T follicular helper cell (primary cell): ENCODE measurements at regions not wholly inside any gene's neighbourhood (a gene's known extent, or its start where the extent isn't known, plus 50 kb on each side); places are given as distances from the start of the nearest gene placed in this dataset.
"Not testable (repeated sequence)": the region's sequence is repeated elsewhere in the genome, so short reads cannot be mapped to it uniquely, and the experiment has no call there.

ENCODE experiments used
- DNase-seq: peaks from one replicate; pipeline ENCODE4 v3.0.0-alpha.2; 2020; ENCODE audit warnings: low read depth

DNA sequence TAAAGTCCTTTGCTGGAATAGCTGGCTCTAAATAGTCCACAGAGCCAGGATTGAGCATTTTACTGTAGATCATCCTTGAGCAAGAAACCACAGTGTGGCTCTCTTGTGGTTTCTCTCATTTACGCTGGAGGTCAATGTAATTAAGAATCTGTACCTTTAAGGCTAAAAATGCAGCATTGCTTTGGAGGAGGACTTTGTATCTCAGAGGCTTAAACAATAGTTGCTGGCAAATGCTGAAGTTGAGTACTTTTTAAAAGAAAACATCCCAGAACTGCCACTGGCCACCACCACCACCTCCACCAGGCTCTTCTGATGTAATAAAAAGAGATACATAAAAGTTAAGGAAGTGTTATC is 177.3 kb upstream of the ADAMTSL1 start:
- DNase-seq = no peak

DNA sequence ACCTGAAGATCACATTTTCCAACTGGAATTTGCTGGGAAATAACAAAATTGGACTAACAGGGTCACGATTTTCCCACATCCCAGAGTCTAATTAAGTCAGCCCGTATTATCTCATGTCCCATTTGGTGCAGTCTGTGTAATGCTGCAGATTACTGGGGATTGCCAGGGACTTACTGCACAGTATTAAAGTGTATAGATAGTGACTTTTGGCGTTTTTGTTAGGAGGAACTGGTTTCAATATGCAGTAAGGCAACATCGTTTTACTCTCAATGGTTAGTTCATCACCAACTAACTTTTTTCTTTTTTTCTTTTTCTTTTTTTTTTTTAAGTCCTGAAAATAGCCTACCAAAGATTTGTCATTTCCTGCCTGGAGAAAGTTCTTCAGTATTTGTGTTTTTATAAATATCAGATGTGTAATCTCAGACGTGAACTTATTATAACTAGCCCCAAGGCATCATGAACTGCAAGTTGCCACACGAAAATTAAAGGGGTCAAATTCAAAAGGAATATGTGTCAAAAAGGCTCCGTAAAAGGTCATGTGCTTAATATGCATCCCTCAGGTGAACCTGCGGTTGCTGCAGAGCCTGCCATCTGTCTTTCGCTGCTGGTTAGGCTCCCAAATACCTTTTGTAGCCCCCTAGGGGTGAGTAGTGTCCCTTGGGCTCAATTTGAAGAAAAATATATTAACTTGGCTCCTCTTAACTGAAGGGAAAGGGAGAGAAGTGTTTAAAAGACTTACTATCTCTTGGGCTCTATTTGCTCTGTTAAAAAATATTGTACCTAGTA is 176.7 kb upstream of the ADAMTSL1 start:
- DNase-seq = no peak

DNA sequence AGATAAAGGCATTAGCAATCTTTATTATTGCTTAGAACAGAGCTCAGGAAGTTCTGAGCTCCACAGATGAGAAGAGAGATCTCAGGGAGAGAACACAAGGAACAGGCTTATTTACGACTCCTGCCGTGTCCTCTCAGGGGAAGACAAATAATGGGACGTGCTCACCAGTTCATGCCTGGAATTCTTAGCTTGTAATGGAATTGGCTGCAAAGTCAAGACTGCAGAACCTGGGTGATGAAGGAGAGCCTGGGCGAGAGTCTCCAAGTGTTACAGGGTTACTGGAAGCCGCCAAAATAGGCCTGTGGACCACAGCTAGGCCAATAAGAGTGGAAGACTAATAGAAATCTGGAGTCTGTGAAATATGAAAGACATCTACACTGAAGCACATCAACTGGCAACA is 174.5 kb upstream of the ADAMTSL1 start:
- DNase-seq = no peak

DNA sequence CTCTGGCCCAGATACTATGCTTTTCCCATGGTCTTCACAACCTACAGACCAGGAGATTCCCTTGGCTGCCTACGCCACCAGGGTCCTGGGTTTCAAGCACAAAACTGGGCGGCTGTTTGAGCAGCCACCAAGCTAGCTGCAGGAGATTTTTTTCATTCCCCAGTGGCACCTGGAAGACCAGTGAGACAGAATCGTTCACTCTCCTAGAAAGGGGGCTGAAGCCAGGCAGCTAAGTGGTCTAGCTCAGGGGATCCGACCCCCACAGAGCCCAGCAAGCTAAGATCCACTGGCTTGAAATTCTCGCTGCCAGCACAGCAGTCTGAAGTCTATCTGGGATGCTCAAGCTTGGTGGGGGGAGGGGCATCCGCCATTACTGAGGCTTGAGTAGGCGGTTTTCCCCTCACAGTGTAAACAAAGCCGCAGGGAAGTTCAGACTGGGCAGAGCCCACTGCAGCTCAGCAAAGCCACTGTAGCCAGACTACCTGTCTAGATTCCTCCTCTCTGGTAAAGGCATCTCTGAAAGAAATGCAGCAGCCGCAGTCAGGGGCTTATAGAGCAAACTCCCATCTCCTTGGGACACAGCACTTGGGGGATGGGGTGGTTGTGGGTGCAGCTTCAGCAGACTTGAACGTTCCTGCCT is 168.7 kb upstream of the ADAMTSL1 start:
- DNase-seq = not testable (repeated sequence)

DNA sequence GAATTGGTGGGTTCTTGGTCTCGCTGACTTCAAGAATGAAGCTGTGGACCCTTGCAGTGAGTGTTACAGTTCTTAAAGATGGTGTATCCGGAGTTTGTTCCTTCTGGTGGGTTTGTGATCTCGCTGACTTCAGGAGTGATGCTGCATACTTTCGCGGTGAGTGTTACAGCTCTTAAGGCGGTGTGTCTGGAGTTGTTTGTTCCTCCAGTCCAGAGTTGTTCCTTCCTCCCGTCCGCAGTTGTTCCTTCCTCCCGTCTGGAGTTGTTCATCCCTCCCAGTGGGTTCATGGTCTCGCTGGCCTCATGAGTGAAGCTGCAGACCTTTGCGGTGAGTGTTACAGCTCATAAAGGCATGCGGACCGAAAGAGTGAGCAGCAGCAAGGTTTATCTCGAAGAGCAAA is 159.6 kb upstream of the ADAMTSL1 start:
- no peak for DNase-seq

DNA sequence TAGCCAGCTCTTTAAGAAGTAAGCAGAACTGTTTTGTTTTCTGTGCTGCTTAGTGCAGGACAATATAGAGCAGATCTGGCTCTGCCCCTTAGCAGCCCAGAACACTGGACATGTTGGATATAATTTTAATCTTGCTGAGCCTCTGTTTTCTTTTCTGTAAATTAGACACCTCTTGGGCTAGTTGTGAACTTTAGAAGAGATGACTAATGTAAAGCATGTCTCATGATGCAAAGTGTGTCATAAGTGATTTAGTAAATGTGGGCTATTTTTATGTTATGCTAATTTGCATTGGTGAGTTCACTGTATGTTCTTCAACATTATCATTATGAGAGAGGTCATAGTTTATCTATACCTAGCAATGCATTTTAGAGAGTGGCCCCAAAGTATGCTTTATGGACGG is 156.1 kb upstream of the ADAMTSL1 start:
- DNase-seq = no peak

DNA sequence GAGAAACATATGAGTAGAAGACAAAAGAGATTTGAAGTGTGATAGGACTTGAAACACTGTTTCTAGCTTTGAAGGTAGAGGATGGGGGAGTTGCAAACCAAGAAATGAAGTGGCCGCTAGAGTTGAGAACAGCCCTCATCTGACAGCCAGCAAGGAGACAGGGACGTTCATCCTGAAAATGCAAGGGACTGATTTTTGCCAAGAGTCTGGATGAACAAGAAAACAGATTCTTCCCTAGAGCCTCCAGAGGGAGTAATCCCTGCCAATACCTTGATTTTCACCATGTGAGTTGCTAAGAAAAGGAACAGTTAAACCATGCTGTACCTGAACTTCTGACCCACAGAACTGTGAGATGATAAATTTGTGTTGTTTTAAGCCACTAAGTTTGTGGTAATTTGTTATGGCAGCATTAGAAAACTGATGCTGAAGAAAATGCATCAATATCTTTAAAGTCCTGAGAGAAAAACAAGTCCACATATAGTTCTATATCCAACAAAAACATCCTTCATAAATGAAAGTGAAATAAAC is 154.0 kb upstream of the ADAMTSL1 start:
- DNase-seq = no peak

DNA sequence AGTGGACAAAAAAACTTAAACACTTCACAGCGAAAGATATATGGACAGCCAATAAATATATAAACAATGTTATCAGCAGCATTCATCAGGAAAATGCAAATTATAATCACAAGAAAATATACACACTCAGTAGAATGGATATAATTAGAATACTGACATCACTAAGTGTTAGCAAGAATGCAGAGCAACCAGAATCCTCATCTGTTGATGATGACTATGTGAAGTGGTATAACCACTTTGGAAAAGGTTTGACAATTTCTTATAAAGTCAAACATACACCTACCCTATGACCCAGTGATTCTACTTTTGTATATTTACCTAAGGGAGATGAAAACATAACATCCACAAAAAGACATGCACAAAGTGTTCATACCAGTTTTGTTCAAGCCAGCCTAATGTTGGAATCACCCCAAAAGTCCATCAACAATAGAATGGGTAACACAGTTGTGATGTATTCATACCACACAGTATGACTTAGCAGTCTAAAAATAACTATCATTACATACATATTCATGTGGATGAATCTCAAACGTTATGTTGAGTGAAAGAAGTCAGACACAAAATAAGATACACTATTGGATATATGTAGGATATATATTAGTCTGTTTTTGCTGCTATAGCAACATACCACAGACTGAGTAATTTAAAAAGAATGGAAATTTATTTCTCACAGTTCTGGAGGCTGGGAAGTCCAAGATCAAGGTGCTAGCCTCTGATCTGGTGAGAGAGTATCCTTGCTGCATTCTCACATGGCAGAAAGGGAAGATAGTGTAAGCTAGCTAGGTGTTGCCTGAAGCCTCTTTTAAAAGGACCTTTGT is 148.8 kb upstream of the ADAMTSL1 start:
- DNase-seq = no peak

DNA sequence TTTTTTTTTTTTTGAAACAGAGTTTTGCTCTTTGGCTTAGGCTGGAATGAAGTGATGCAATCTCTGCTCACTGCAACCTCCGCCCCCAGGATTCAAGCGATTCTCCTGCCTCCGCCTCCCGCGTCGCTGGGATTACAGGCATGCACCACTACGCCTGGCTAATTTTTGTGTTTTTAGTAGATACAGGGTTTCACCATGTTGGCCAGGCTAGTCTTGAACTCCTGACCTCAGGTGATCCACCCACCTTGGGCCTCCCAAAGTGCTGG is 148.3 kb upstream of the ADAMTSL1 start:
- not testable (repeated sequence) for DNase-seq

DNA sequence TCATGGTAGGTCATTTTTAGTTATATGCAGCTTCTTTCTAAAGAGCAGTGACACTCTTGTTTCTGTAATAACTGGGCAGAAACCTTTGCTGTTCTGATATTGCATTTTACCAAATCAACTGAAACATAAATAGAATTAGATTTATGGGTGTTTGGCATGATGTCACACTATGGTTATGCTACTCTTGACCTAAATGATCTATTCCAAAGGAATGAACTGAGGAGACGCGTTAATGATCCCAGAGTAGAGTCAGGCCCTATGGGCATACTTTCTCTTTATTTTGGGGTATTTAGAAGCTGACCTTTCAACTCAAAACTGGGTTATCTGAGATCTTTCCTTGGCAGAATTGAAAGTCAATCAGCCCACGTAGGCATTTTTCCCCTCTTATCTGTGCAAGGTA is 146.8 kb upstream of the ADAMTSL1 start:
- DNase-seq = no peak

DNA sequence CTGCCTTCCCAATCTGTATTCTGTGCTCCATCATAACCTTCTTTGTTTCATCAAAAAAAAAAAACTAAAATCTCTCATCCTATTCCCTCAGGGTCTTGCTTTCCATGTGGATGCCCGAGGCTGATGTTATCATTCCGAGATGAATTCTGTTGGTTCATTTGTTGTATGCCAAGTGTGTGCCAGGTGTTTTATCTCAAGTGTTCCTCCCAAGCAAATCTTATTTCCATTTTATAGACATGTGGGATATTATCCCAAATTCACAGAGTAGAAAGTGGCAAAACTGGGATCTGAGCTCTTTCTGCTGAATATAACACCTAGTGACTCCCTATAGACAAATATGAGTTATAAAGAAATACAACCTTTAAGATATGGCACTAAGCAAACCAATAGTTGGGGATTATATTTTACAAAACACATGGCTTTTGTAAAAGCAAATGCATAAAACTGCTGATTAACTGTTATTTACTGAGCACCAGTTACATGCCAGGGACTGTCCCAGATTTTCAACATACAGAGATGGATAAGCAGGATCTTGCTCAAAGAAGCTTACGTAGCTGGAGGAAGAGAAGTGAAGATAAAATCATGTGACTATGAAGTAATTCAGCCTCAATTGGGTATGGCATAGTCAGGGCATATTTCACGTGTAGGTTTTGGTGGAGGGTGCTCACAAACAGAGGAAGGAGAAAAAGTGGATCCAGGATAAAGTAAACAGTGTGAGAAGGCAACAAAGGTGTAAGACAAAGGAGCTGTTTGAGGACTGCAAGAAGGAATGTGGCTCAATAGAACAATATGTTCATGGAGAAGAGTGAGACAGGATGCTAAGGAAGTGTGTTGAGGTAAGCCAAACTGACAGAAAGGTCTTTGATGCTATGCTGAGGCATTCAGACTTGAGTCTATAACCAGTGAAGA is 143.3 kb upstream of the ADAMTSL1 start:
- DNase-seq = no peak

DNA sequence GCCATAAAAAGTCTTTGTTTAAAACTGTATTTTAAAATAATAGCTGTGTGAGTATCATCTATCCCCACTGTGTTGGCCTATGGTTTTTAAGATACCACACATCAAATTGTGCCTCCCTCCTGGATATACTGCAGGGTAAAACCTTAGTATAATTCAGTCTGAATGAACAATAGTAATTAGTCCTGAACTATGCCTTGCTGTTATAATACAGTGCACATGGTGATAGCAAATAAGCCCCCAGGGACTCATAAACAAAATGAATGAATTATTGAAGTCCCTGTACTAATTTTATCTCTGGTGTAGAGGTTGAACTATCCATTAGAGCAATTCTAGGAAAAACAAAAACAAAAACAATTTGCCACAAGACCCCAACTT is 142.7 kb upstream of the ADAMTSL1 start:
- DNase-seq = no peak

DNA sequence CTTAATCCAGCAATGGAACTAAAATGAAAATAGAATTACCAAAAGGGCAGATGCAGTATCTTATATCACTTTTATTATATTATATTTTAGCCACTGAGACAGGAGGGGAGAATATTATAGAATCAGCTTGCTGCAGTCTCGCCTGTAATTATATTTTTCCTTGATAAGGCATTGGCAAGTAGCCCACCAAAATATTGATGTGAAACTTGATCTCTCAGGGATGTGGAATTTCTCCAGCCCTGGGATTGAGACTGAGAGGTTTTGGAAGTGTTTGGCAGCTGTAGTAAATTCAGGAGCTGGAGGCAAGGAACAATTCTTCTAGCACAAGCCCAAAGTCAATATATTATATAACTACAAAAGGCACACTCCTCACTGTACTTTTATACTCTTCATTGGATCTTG is 142.1 kb upstream of the ADAMTSL1 start:
- no peak for DNase-seq

DNA sequence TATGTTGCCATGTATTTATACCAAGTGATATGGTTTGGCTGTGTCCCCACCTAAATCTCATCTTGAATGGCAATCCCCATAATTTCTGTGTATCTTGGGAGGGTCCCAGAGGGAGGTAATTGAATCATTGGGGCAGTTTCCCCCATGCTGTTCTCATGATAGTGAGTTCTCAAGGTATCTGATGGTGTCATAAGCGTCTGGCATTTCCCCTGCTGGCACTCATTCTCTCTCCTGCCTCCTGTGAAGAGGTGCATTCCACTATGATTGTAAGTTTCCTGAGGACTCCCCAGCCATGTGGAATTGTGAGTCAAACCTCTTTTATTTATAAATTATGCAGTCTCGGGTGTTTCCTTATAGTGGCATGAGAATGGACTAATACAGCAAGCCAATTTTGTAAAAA is 140.8 kb upstream of the ADAMTSL1 start:
- DNase-seq = no peak

DNA sequence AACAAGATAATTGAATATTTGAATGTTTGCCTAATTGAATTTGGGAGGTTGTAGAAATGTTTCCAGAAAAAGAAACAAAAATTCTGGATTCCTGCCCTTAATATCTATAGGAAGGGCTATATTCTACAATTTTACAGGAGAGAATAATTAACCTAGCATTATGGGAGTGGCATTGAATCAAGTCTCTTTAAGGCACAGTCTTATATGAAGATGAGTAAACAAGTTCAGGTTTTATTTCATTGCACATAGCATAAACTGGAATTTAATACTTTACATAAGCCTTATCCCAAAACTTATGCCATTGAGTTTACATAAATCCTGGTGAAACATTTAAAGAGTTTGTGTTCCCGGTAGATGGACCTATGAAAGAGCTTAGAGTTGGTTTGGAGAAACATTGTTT is 138.1 kb upstream of the ADAMTSL1 start:
- no peak for DNase-seq

DNA sequence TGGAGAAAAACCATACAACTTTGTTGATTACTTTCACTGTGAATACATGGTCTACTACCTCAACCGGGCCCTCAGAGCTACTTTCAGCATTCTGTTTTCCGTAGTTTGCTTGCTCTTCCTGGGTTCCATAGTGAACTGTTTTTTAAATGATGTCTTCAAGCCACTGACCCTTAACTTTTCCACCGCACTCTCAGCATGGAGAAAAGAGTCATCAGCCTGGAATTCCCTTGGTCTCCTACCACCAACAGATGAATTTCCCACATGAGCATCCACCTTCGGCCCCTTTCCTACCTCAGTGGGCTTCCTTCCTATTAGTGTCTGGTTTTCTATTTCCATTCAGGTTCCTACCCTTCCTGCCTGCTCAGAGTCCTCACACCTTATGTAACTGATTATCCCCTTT is 135.9 kb upstream of the ADAMTSL1 start:
- no peak for DNase-seq

DNA sequence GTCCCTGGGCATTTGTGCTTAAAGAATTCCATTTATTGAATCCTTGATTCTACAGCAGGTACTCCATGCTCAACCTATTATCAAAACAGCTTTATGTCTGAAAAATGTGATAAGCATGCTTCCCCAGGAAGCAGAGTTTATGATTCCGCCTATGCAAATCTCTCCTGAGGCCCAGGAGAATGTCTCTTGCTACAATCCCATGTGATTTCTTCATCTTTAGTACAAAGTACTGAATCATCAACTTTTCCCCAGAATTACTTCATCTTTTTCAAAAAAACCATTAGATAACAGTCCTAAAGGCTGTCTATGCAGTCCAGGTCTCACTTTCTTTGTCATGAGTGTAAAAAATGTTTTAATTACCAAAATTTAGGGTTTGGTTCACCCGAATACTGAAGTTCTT is 130.2 kb upstream of the ADAMTSL1 start:
- DNase-seq = no peak

DNA sequence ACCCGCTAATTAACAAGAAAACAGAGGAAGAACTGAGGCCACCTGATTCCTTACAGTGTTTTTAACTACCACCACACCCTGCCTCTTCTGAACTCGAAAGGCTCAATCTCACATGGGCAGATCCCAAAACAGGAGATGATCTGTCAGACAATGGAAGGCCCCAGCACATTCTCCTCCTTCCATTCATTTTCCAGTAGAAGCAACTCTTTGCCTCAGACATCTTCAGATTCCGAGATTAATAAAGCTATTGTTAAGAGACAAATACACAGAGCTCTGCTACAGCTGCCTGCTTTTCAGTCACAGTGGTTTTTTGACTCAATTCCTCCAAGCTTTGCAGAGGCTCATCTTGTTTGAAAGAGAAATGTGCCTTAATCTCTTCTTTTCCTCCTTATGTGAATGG is 127.2 kb upstream of the ADAMTSL1 start:
- no peak for DNase-seq

DNA sequence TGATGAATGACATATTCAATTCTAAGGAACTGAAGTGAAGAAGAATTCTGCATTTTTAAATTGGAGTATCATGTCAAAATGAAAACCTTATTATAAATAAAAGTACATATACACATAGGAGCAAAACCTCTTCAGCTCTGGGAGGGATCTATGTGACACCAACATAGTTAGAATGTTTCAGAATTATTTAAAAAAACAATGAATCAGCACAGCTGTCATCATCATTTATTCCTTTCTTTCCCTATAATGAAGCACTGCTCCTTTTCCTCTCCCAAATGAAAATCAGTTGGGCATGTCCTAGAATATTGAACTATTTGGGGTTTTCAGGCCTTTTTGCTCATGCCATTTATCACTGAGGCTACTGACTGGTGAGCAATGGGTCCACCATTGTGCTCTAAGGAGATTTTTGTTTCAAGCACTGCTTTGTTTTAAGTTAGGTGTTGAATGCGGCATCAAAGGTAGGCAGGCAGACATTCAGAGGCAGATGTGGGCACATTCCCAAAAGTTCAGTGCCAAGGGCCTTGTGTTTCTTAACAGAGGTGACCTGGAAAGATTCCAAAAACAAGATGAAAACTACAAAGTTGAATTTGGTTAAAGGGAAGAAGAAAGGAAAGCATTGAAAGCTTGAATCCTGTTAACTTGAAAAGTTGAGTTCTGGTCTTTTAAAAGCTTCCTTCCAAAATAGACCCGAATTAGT is 126.4 kb upstream of the ADAMTSL1 start:
- DNase-seq = no peak

DNA sequence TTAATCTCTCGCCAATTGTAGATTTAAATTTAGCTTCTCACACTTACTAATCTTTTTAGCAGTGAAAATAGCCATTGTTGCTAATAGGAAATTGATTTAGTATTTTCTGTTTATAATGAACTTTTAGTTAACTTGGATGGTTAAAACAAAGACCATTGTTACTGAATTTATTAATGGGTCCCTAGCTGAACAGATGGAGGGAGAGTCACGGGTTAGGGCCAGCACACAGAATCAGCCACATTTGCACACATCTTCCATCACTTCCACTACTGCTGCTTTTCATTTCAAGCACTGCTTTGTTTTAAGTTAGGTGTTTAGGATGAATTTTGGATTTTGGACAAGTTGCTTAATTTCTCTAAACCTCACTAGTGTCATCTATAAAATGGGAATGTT is 125.9 kb upstream of the ADAMTSL1 start:
- DNase-seq = no peak

DNA sequence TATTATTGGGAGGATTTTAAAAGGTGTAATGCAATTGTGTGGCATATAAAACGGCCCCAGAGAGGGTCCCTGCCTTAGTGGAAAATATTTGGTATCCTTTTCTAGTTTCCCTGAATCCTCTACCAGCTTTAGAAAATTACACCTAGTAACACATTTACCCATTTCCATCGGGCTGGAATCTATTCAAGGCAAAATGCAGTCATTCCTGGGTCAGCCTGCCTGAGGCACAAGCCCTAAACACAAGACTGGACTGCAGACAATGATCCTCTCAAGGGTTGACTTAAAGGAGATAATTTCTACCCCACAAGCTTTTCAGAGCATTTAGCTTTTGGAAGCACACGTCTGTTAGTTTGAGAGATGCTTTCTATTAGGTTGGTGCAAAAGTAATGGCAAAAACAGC is 124.4 kb upstream of the ADAMTSL1 start:
- no peak for DNase-seq

DNA sequence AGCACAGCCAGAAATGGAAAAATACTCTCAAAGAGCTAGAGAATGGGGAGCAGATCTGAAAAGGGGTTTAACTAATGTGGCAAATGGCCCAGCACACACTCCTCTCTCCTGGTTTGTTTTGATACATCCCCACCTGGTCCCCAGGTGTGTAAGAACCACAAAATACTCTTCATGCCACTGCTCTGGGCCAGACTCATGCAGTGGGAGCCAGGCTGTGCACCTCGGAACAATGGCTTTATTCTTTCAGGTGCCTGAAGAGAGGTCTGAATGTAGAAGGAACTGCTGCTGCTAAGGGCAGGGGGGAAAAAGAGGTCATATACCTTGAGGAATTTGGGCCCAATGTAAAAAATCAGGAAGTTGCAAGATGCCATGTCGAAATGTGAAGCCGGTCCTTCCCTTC is 123.9 kb upstream of the ADAMTSL1 start:
- DNase-seq = no peak
